ENCODE measurements at regions not wholly inside any gene's neighbourhood (a gene's known extent, or its start where the extent isn't known, plus 50 kb on each side); places are given as distances from the start of the nearest gene placed in this dataset.
A peak's percentile ranks its signal among the peaks of the same experiment; 100 is the strongest.
"Not testable (repeated sequence)": the region's sequence is repeated elsewhere in the genome, so short reads cannot be mapped to it uniquely, and the experiment has no call there.

DNA sequence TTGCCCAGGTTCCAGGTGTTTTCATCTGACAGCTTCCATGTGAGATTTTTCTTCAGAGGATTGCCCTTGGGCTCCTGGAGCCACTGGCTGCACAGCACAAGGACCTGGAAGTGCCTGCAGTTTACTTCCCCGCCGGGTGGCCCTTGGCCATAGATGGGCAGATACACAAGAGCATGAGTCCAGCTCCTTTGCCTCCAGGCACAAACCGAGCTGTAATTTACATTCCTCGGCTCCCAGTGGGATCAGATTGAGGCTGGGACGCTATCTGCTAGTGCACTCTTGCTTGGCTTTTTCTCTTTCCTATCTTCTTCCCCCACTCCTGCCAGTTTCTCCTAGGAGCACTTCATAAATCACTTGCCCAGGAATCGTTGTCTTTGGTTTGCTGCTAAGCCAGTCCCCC lies 85.4 kb upstream of the RALY start:
- DNase-seq = no peak

DNA sequence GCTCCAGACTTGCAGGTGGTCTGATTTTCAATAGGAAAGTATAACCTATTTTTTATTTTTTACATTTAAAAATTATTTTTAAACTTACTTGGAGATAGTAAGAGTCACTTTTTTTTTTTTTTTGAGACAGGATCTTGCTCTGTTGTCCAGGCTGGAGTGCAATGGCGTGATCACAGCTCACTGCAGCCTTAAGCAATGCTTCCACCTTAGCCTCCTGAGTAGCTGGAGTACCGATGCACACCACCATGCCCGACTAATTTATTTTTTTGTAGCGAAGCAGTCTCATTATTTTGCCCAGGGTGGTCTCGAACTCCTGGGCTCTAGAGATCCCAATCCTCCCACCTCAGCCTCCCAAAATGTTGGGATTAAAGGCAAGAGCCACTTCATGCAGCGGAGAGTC lies 84.8 kb upstream of the RALY start:
- no peak for DNase-seq

DNA sequence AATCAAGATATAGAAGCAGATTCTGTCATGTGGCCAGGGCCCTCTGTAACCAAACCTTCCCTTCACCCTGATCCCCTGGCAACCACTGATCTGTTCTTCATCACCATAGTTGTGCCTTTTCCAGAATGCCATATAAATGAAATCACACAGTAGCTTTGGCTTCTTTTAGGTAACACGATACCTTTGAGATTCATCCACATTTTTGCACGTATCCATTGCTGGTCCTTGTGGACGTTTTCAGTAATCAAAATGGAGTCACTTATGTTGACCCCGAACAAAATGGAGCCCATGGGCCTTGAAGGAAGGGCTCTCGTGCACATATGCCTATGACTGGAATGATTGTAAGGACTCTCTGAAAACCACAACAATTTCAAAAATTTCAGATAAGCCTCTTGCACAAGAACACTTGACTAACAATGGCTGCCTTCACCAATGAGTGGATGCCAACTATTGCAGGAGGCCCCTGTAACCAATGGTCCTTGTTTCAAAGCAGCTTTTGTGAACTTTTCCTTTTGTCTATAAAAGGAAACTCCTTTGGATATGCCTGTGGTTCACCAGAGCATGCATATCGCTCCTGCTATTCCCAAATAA lies 84.3 kb upstream of the RALY start:
- DNase-seq = no peak

DNA sequence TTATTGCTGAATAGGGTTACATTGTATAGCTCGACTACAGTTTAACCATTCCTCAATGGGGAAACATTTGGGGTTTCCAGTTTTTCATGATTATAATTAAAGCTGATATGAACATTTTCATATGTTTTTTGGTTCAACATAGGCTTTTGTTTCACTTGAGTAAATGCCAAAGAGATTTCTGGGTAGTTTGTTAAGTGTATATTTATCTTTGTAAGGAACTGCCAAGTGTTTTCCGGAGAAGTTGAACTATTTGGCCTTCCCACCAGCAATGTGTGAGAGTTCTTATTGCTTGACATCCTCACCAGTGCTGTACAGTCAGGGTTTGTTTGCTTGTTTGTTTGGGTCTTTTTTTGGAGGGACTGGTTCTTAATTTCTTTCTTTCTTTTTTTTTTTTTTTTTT lies 83.7 kb upstream of the RALY start:
- no peak for DNase-seq

DNA sequence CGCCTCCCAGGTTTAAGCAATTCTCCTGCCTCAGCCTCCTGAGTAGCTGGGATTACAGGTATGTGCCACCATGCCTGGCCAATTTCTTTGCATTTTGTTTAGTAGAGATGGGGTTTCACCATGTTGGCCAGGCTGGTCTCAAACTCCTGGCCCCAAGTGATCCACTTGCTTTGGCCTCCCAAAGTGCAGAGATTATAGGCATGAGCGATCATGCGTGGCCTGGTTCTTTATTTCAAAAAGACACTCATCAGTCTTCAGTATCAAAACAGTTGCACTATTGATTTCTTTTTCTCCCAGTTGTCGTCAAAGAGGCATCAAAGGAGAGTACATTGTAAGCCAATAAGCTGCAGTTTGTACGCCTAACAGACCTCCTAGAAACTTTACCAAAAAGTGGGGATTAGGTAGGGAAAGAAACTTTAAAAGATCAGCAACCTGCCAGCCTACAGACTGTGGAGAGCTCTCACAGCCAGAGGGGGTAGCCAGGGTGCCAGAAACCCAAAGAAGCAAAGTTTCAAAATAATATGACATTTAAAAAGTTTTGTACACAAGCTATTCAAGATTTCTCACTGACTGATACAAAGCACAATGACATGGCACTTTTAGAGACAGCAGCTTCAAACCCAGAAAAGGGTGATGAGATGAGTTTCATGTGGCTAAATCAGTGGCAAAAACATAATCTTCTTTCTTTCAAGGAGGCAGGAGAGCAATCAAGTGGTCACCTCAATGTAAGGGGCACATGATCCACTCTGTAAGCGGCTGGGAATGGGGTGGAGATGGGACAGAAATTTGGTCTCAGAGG lies 83.0 kb upstream of the RALY start:
- DNase-seq = no peak

DNA sequence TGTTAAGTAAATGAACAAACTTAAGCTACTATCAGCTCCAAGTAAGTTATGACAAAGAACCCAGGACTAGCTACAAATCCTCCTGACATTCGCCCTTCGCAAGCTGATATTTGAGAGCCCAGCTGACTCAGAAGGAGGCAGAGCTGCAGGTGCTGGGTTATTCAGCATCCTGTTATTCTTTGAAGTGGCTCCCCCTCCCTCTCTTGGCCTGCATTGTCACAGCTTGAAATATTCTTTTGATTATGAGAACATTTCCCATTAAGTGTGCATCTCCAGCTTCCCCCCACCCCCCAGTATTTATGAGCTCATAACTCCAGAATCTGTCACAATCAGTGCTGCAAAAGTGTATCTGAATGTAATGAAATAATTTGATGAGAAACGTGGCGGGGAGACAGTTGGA lies 78.8 kb upstream of the RALY start:
- peak; percentile 15 to 70 for DNase-seq

DNA sequence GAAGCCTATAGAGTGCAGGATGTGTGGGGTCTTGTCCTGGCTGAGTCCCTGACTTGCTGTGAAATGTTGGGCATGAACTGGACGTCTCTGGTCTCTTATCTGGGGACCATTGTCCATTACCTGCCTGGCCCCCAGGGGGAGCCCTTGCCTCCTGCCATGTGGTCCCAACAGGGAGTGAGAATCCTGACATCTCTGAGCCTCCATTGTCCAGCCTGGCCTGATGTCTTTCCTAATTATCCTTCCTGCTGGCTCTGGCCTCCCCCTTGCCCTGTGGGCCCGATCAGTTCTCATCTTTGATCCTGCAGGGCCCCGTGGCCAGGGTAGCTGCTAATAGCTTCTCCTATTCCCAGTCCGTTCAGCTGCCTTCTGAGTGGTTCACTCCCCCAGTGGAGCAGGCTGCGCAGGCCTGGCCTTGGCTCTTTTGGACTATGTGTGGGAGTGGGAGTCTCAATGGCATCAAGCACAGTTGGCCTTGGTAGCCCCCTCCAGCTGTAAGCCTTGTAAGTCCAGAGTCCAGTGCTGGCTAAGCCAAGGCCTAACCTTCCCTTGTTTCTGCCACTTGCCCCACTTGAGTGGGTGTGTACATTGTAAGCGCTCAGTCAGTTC lies 77.9 kb upstream of the RALY start:
- DNase-seq = no peak

DNA sequence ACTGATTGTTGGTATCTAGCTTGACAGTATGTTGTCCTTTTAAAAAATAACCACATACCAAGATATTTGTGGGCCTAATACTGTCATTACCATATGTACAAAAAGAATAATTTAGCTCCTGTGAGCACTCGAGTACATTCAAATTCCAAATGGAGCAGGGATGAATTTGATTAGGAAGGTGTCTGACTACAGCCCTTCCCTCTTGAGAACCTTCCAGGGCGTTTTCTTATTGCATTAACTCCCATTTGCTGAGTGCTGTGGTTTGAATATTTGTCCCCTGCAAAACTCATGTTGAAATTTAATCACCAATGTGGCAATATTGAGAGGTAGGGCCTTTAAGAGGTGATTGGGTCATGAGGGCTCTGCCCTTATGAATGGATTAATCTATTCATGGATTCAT lies 76.9 kb upstream of the RALY start:
- no peak for DNase-seq

DNA sequence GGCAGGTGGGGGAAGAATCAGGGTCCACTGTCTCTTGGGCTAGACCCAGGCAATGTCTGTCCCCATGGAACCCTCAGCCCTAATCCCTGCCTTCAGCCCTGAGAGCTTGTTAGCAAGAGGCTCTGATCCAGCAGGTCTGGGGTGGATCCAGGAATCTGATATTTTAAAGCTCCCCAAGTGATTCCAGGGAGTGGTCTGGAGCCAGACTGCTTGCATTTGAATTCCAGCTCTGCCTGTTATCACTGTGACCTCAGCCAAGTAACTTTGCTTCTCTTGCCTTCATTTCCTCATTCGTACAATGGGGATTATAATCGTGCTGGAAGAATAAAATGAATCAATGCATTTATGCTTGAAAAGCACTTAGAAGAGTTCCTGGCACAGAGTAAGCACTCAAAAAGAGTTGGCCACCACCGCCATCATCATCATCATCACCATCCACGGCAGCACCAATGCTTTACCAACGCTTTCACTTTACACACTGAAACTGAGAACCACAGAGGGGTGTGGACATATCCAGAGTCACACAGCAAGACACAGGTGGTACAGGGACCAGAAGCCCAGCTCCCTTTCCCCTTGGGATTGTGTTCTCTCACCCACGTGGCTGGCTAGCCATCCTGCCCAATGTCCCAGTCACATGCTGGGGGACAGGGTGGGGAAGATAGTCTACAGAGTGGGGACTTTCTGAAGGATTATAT lies 75.7 kb upstream of the RALY start:
- no peak for DNase-seq

DNA sequence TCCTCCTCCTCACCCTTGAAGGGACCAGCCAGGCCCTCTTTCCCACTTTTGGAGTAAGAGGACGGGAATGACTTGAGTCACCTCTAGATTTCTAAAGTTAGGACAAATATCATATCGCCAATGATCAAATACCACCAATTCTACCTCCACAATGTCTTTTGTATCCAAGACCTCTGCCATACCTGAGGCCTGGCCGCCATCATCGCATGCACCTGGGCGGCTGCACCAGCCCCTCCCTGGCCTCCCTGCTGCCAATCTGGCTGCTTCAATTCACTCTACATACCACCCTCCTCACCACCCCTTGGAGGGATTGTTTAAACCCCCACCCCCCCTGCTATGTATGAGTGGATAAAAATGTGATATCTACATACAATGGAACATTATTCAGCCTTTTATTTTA lies 75.0 kb upstream of the RALY start:
- DNase-seq = no peak

DNA sequence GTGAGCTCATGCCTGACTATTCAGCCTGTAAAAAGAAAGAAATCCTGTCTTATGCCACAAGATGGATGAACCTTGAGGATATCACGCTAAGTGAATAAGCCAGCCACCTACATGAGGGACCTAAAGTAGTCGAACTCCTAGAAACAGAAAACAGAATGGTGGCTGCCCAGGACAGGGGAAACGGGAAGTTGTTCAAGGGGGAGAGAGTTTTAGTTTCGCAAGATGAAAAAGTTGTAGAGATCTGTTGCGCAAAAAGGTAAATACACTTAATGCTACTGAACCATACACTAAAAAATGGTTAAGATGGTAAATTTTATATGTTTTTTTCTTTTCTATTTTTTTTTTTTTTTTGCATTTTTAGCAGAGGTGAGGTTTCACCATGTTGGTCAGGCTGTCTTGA lies 74.1 kb upstream of the RALY start:
- DNase-seq = no peak

DNA sequence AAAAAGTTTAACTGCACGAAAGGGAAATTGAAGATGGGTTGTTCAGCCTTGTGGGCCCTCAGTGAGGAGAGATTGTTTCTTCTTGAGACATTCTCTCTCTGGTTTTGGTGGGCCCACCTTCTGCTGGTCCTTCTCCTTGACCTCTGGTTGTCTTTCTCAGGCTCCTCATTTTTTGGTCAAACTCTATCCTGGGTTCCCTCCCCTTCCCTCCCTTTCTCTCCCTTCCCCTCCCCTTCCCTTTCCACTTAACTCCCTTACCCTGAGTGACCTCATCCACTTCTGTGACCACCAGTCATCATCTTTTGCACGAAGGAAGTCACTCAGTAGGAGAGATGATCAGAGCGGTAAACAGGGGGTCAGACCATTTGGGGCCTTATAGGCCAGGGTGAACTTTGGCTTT lies 71.5 kb upstream of the RALY start:
- no peak for DNase-seq

DNA sequence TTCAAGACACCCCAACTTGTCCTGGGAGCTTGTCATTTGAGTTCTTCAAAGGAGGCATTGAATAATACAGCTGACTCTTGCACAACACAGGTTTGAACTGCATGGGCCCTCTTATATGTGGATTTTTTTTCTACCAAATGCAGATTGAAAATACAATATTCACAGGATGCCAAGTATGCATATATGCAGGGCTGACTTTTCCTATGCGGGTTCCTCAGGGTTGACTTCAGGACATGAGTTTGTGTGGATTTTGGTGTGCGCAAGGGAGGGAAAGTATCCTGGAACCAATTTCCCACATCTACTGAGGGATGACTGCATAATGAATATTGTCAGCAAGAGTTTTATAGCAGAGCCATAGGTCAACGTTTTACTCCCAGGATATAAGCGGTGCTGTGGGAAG lies 70.0 kb upstream of the RALY start:
- no peak for DNase-seq

DNA sequence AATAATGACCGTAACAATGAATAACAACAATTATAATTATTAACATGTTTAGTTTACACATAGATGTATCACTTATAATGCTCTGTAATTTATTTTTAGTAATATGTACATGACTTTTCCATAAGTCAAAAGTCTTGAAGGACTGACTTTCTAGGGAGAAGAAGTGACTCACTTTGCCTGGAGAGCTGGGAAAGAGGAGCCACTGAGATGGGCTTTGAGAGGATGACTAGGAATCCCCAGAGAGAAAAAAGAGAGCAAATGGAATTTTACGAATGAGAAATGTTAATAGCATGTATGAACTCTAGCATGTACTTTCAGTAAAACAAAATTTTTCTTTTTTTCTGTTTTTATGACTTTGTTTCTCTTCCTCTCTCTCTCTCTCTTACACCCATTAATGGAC lies 67.8 kb upstream of the RALY start:
- DNase-seq = no peak

DNA sequence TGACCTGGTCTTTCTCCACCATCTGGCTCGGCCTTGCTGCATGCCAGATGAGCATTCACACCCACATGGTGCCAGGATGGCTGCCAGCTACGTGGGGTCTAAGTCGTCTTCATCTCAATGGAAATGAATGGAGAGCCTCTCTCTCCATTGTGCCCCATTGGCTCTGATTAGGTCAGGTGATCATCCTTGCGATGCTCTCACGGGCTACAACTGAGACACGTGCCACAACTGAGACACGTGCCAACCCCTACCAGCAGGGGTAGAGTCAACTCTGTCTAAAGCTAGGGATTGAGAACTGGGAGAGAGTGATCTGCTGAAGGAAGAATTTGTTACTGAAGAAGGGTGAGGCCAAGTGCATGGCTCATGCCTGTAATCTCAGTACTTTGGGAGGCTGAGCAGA lies 67.3 kb upstream of the RALY start:
- no peak for DNase-seq

DNA sequence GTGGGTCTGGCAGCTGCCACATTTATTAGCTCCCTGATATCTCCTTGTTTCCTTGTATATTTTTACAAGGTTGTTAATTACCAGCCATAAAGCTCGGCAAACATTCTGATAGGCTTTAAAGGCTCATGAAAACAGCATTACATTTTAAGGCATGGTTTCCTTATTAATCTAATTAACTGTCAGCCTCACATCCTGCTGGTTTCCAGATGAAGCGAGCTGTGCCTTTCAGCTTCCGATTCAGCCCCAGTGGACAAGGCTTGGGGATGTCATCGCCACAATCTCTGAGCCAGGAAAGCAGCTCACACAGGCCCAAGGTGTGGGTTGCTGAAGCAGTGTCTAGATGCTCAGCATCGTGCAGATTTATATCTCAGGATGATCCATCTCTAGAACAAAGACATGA lies 66.0 kb upstream of the RALY start:
- DNase-seq = no peak

DNA sequence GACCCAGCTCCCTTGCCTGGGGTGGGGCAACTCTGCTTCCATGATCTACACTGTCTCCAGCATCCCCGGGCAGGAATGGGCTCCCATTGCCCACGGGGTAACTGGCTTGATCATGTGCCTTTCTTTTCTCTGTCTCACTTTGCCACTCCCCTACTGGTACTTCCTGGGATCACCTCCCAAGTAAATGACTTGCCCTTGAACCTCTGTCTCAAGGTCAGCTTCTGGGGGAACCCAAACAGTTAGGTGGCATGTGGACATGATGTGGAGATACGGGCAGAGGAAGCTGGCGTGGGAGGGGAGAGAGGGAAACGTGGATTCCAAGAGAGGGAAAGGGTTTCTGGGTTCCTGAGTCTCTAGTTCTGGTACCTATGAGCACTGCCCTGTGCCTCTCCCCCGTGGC lies 63.8 kb upstream of the RALY start:
- no peak for DNase-seq

DNA sequence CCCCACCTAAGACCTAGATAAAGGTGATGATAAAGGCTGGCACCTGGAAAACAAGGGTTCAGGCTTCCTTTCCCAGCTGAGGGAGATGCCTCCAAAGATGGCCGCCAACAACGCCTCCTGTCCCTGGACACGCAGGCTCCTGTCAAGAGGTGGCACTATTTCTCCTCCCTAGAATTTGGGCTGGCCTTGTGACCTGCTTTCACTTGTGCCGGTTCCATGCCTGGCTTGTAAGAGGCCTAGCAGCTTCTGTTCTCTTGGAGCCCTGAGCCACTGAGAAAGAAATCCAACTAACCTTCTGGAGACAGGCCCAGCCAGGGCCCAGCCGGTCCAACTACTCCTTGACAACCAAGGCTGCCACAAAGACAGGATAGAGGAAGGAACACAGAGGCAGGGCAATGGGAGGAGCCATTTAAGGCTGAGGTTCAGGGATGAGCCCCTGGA lies 60.2 kb upstream of the RALY start:
- DNase-seq = peak in 1 of 2 experiments; percentile 72

DNA sequence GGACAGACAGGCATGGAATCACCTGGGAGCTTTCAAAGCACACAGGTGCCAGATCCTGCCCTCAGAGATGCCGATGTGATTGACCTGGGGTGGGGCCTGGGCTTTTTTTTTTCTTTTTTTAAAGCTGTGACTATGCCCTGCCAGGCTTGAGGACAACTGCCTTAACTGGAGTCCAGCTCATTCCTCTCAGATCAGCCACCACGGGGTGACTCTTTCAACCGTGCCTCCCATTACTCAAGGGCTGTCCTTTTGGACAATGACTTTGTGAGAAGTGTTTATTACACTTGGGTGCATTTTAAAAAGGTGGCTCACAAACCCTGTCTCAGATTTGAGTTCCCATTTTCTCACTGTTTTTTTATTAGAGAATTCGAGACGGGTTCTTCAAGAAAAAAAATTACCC lies 57.1 kb upstream of the RALY start:
- no peak for DNase-seq

DNA sequence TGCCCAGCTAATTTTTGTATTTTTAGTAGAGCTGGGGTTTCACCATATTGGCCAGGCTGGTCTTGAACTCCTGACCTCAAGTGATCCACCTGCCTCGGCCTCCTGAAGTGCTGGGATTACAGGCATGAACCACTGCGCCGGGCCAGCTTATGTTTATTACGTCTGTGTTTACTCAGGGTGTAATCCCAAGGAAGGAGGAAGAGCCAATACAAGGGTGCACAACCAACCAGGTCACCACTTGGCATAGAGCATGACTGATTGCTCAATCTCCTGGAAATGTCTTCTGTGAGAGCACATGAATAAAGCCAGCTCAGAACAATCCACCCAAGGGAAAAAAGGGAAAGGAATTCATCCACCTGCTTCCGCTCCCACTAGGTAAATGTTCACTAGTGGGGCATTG lies 54.7 kb upstream of the RALY start:
- not testable (repeated sequence) for DNase-seq

DNA sequence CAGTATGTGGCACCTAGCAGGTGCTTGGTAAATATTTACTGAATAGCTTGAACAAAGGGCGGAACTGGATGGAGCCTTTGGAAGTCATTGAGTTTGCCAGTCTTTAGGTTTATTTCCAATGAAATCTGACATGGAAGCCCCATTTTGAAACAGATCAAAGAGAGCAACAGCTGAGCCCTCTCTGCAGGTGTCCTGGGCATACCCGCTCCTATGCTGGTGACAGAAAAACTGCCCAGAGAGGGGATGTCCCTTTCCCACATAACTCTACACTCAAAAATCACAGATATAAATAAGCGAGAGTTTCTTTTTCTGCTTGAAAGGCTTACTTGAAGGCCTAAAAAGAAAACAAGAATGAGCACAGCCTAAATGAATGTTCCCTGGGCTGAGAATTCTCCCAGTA lies 53.0 kb upstream of the RALY start:
- DNase-seq = no peak
